Peyer's patch (tissue), 4 donors: ENCODE measurements at regions not wholly inside any gene's neighbourhood (a gene's known extent, or its start where the extent isn't known, plus 50 kb on each side); places are given as distances from the start of the nearest gene placed in this dataset.

Experiments used
- POLR2A ChIP-seq, 2 donors: fragments of 450-650 bp; IDR thresholded peaks; one replicate each; pipeline ENCODE4 v1.5.1; 2017; ENCODE audit warnings: antibody characterized with exemption in 2 of 2, mild to moderate bottlenecking in 2 of 2, moderate library complexity in 2 of 2
- TF ChIP-seq, protein P1 (sequence below), 6 experiments: fragments of 450-650 bp in 4 of 6; fragments of 200-600 bp in 2 of 6; sonication (generic) in 1 of 6; IDR thresholded peaks; one replicate each; pipeline ENCODE4 v1.5.1; 2017 to 2019; ENCODE audit warnings: antibody characterized with exemption in 6 of 6, mild to moderate bottlenecking in 3 of 6, moderate library complexity in 1 of 6

DNA sequence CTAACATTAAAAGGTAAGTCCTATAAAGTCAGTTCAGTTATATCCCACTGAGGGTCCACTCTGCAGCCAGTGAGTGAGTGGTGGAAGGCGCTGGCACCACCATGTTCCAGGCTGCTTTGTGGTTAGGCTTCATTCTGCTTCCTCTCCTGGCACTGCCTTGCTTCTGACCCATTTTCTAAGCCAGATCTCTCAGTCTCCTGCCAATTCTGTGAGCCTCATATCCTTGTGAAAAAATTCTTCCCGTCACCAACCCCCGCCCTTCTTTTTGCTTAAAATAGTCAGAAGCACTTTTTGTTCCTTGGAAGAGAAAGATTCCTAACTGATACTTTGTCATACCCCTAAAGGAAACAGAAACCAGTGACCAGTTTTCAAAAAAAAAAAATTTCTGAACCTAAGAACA lies 139.8 kb upstream of the NCK2 start:
- TF ChIP-seq, protein P1, sequence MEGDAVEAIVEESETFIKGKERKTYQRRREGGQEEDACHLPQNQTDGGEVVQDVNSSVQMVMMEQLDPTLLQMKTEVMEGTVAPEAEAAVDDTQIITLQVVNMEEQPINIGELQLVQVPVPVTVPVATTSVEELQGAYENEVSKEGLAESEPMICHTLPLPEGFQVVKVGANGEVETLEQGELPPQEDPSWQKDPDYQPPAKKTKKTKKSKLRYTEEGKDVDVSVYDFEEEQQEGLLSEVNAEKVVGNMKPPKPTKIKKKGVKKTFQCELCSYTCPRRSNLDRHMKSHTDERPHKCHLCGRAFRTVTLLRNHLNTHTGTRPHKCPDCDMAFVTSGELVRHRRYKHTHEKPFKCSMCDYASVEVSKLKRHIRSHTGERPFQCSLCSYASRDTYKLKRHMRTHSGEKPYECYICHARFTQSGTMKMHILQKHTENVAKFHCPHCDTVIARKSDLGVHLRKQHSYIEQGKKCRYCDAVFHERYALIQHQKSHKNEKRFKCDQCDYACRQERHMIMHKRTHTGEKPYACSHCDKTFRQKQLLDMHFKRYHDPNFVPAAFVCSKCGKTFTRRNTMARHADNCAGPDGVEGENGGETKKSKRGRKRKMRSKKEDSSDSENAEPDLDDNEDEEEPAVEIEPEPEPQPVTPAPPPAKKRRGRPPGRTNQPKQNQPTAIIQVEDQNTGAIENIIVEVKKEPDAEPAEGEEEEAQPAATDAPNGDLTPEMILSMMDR (IDR thresholded peaks at IDR 0.05) = no peak
- TF ChIP-seq POLR2A (IDR thresholded peaks at IDR 0.05) = no peak
